WTC11 (cell line): ENCODE measurements at regions not wholly inside any gene's neighbourhood (a gene's known extent, or its start where the extent isn't known, plus 50 kb on each side); places are given as distances from the start of the nearest gene placed in this dataset.

Experiments used
- ATAC-seq: fragments of 200-7000 bp; cut with Tn5 transposase; 2 replicates; pipeline ENCODE4 v1.10.0; 2021; ENCODE audit warnings: mild to moderate bottlenecking, moderate library complexity
- CTCF ChIA-PET: fragments of 300-600 bp; sonication (Branson Sonifier 250); formaldehyde crosslinking; loops from one replicate; lab custom pipeline; 2021; ENCODE audit warnings: antibody characterized with exemption; lab: Charles Lee
- POLR2A ChIA-PET: fragments of 350-600 bp; sonication (Branson Sonifier 250); formaldehyde crosslinking; loops from one replicate; lab custom pipeline; 2021; ENCODE audit warnings: antibody characterized with exemption; lab: Charles Lee
- DNase-seq: peaks from one replicate; pipeline ENCODE4 v3.0.0; 2021; ENCODE audit warnings: low spot score
- H3K27ac Mint-ChIP-seq: 2 replicates; pipeline ENCODE4 v1.8.0; 2021; ENCODE audit warnings: mixed read lengths
- H3K27me3 Mint-ChIP-seq: 2 replicates; pipeline ENCODE4 v1.8.0; 2021; ENCODE audit warnings: low read depth, mild to moderate bottlenecking, moderate library complexity, mixed read lengths
- H3K36me3 Mint-ChIP-seq: 2 replicates; pipeline ENCODE4 v1.8.0; 2021; ENCODE audit warnings: mixed read lengths
- H3K4me1 Mint-ChIP-seq: 2 replicates; pipeline ENCODE4 v1.8.0; 2022; ENCODE audit warnings: mixed read lengths
- H3K4me3 Mint-ChIP-seq: 2 replicates; pipeline ENCODE4 v1.8.0; 2021; ENCODE audit warnings: mild to moderate bottlenecking, moderate library complexity, mixed read lengths
- H3K9me3 Mint-ChIP-seq: 2 replicates; pipeline ENCODE4 v1.8.0; 2021; ENCODE audit warnings: mixed read lengths
- AR ChIP-seq: fragments of 250-450 bp; sonication (Bioruptor Pico); IDR thresholded peaks from 2 replicates; pipeline ENCODE4 v1.9.0; 2021; ENCODE audit warnings: mild to moderate bottlenecking
- CDX4 ChIP-seq: fragments of 250-450 bp; sonication (Bioruptor Pico); IDR thresholded peaks from 2 replicates; pipeline ENCODE4 v1.9.0; 2021; ENCODE audit warnings: moderate library complexity, mild to moderate bottlenecking, inconsistent platforms, borderline replicate concordance
- ERG ChIP-seq: fragments of 250-450 bp; sonication (Bioruptor Pico); IDR thresholded peaks from 2 replicates; pipeline ENCODE4 v1.8.0; 2021; ENCODE audit warnings: mild to moderate bottlenecking
- FOXP1 ChIP-seq: sonication (generic); formaldehyde crosslinking; IDR thresholded peaks from 2 replicates; pipeline ENCODE4 v1.8.0; 2022; ENCODE audit warnings: missing genetic modification reagents, mild to moderate bottlenecking, moderate library complexity, borderline replicate concordance
- IRF2 ChIP-seq: sonication (generic); formaldehyde crosslinking; IDR thresholded peaks from 2 replicates; pipeline ENCODE4 v1.8.0; 2022; ENCODE audit warnings: low read depth, missing genetic modification reagents, borderline replicate concordance
- KAT7 ChIP-seq: sonication (generic); formaldehyde crosslinking; IDR thresholded peaks from 2 replicates; pipeline ENCODE4 v1.8.1; 2023; ENCODE audit warnings: missing genetic modification reagents, mild to moderate bottlenecking, borderline replicate concordance
- NR1H2 ChIP-seq: sonication (generic); formaldehyde crosslinking; IDR thresholded peaks from 2 replicates; pipeline ENCODE4 v1.9.0; 2021; ENCODE audit warnings: mild to moderate bottlenecking, moderate library complexity, missing genetic modification reagents
- PREB ChIP-seq: sonication (generic); formaldehyde crosslinking; IDR thresholded peaks from 2 replicates; pipeline ENCODE4 v1.8.1; 2022; ENCODE audit warnings: mild to moderate bottlenecking, missing genetic modification reagents, moderate library complexity, borderline replicate concordance
- SP1 ChIP-seq: sonication (generic); formaldehyde crosslinking; conservative IDR thresholded peaks from 2 replicates; pipeline ENCODE4 v1.8.1; 2022; ENCODE audit warnings: missing genetic modification reagents
- TCF7 ChIP-seq: sonication (generic); formaldehyde crosslinking; IDR thresholded peaks from 2 replicates; pipeline ENCODE4 v1.8.0; 2022; ENCODE audit warnings: mild to moderate bottlenecking, low read depth, missing genetic modification reagents, moderate library complexity
- TEAD4 ChIP-seq: sonication (generic); formaldehyde crosslinking; IDR thresholded peaks from 2 replicates; pipeline ENCODE4 v1.8.0; 2022; ENCODE audit warnings: mild to moderate bottlenecking, missing genetic modification reagents
- ZNF121 ChIP-seq: sonication (generic); formaldehyde crosslinking; IDR thresholded peaks from 2 replicates; pipeline ENCODE4 v1.8.0; 2023; ENCODE audit warnings: missing genetic modification reagents
- ZNF138 ChIP-seq: sonication (generic); formaldehyde crosslinking; conservative IDR thresholded peaks from 2 replicates; pipeline ENCODE4 v1.8.1; 2022; ENCODE audit warnings: mild to moderate bottlenecking, moderate library complexity, missing genetic modification reagents
- ZNF396 ChIP-seq: fragments of 250-450 bp; sonication (Bioruptor Pico); IDR thresholded peaks from 2 replicates; pipeline ENCODE4 v1.8.0; 2021; ENCODE audit warnings: mild to moderate bottlenecking, moderate library complexity, borderline replicate concordance
- ZNF423 ChIP-seq: fragments of 250-450 bp; sonication (Bioruptor Pico); IDR thresholded peaks from 2 replicates; pipeline ENCODE4 v2.1.2; 2022; ENCODE audit warnings: mild to moderate bottlenecking, moderate library complexity
- TF ChIP-seq, protein P1 (sequence below): sonication (generic); formaldehyde crosslinking; IDR thresholded peaks from 2 replicates; pipeline ENCODE4 v1.8.1; 2022; ENCODE audit warnings: low read depth, mild to moderate bottlenecking, moderate library complexity, missing genetic modification reagents, borderline replicate concordance
- TF ChIP-seq, protein P2 (sequence below): sonication (generic); formaldehyde crosslinking; IDR thresholded peaks from 2 replicates; pipeline ENCODE4 v1.8.1; 2023; ENCODE audit warnings: mild to moderate bottlenecking, moderate library complexity, missing genetic modification reagents
- TF ChIP-seq, protein P3 (sequence below): sonication (generic); formaldehyde crosslinking; IDR thresholded peaks from 2 replicates; pipeline ENCODE4 v1.8.1; 2023; ENCODE audit warnings: mild to moderate bottlenecking, missing genetic modification reagents, borderline replicate concordance

GRCh38 chr6:74971633-74972032, 234.2 kb downstream of the COL12A1 start:
- peaks cover 9% of the 10 kb centered on the region for H3K4me1 Mint-ChIP-seq
- POLR2A ChIA-PET: no interaction called here
- no peak for ATAC-seq
- H3K27me3 Mint-ChIP-seq: no peaks in the 10 kb centered on the region
- TF ChIP-seq TEAD4 (CRISPR knock-in tag): no peak
- TF ChIP-seq, all 79 proteins: peak for 0
- no peak for DNase-seq
- Mint-ChIP-seq H3K9me3 (peaks cover 8% of the 10 kb centered on the region), H3K27ac (no peak overlapping the region), H3K4me3 (no peak overlapping the region), H3K36me3 (no peaks in the 10 kb centered on the region)
- CTCF ChIA-PET: no interaction called here

DNA sequence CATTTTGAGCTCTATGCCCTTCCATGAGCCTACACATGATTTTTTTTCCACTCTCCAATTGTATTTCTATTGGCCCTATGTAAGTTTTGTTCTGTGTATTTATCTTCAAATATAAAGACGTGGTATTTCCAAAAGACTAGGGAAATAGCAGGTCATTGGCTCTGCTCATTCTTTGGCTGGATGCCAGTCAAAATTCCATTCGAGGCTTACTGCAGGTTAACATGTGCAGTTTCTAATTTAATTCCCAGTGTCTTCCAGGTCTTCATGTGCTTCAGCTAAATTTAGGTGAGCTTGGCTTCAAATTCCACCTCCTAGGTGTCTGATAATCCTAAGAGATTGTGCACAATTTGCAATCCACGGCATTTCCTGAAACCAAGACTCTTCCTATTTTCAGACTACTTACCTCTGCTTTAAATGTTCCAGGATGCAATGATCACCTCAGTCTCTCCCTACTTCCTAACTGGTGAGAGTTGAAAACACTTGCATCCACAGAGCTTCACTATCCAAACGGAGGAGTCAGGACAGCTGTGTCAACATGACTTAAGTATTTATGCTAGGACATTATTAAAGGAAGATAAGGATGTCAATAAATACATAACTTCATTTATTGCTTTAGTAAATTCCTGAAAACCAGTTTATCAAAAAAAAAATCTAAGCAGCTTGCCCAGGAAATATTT, 236.1 kb downstream of the COL12A1 start:
- ATAC-seq: no peak
- Mint-ChIP-seq H3K9me3 (peaks cover 27% of the 10 kb centered on the region), H3K27me3 (no peaks in the 10 kb centered on the region), H3K36me3 (no peaks in the 10 kb centered on the region), H3K27ac (no peak overlapping the region), H3K4me1 (peaks cover 12% of the 10 kb centered on the region), H3K4me3 (no peak overlapping the region)
- POLR2A ChIA-PET: no interaction called here
- CTCF ChIA-PET: no interaction called here
- TF ChIP-seq ERG (CRISPR knock-in tag) (no peak), AR (no peak), IRF2 (CRISPR knock-in tag) (no peak), TCF7 (no peak), CDX4 (CRISPR knock-in tag) (no peak), KAT7 (CRISPR knock-in tag) (no peak), FOXP1 (no peak), ZNF121 (CRISPR knock-in tag) (no peak), ZNF423 (CRISPR knock-in tag) (no peak), SP1 (CRISPR knock-in tag) (no peak), NR1H2 (CRISPR knock-in tag) (no peak), PREB (no peak)
- TF ChIP-seq, protein P1, sequence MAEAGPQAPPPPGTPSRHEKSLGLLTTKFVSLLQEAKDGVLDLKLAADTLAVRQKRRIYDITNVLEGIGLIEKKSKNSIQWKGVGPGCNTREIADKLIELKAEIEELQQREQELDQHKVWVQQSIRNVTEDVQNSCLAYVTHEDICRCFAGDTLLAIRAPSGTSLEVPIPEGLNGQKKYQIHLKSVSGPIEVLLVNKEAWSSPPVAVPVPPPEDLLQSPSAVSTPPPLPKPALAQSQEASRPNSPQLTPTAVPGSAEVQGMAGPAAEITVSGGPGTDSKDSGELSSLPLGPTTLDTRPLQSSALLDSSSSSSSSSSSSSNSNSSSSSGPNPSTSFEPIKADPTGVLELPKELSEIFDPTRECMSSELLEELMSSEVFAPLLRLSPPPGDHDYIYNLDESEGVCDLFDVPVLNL (CRISPR knock-in tag): no peak
- DNase-seq: no peak

- DNase-seq (no peak), ATAC-seq (peak; percentile 43; the same call in 1 of the 2 replicates)
- Mint-ChIP-seq H3K27ac (no peak overlapping the region), H3K9me3 (peaks cover 37% of the 10 kb centered on the region), H3K27me3 (no peaks in the 10 kb centered on the region), H3K4me1 (peaks cover 13% of the 10 kb centered on the region), H3K36me3 (peaks cover 9% of the 10 kb centered on the region; the same call in 1 of the 2 replicates), H3K4me3 (no peak overlapping the region)
- ChIA-PET CTCF (interaction anchor here (0.8 kb wide), 1 partner anchor 235 kb away, joined by 3 read pairs; no protein-coding TSS in a partner anchor), POLR2A (no interaction called here)
- no peak for TF ChIP-seq ZNF396 (CRISPR knock-in tag)
- TF ChIP-seq, protein P2, sequence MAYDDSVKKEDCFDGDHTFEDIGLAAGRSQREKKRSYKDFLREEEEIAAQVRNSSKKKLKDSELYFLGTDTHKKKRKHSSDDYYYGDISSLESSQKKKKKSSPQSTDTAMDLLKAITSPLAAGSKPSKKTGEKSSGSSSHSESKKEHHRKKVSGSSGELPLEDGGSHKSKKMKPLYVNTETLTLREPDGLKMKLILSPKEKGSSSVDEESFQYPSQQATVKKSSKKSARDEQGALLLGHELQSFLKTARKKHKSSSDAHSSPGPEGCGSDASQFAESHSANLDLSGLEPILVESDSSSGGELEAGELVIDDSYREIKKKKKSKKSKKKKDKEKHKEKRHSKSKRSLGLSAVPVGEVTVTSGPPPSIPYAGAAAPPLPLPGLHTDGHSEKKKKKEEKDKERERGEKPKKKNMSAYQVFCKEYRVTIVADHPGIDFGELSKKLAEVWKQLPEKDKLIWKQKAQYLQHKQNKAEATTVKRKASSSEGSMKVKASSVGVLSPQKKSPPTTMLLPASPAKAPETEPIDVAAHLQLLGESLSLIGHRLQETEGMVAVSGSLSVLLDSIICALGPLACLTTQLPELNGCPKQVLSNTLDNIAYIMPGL (CRISPR knock-in tag): no peak
- TF ChIP-seq NR1H2 (CRISPR knock-in tag): no peak
- no peak for TF ChIP-seq ZNF138 (CRISPR knock-in tag)
- TF ChIP-seq, protein P3, sequence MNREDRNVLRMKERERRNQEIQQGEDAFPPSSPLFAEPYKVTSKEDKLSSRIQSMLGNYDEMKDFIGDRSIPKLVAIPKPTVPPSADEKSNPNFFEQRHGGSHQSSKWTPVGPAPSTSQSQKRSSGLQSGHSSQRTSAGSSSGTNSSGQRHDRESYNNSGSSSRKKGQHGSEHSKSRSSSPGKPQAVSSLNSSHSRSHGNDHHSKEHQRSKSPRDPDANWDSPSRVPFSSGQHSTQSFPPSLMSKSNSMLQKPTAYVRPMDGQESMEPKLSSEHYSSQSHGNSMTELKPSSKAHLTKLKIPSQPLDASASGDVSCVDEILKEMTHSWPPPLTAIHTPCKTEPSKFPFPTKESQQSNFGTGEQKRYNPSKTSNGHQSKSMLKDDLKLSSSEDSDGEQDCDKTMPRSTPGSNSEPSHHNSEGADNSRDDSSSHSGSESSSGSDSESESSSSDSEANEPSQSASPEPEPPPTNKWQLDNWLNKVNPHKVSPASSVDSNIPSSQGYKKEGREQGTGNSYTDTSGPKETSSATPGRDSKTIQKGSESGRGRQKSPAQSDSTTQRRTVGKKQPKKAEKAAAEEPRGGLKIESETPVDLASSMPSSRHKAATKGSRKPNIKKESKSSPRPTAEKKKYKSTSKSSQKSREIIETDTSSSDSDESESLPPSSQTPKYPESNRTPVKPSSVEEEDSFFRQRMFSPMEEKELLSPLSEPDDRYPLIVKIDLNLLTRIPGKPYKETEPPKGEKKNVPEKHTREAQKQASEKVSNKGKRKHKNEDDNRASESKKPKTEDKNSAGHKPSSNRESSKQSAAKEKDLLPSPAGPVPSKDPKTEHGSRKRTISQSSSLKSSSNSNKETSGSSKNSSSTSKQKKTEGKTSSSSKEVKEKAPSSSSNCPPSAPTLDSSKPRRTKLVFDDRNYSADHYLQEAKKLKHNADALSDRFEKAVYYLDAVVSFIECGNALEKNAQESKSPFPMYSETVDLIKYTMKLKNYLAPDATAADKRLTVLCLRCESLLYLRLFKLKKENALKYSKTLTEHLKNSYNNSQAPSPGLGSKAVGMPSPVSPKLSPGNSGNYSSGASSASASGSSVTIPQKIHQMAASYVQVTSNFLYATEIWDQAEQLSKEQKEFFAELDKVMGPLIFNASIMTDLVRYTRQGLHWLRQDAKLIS: no peak
Observed at GRCh38 chr6:74967821-74968220, 238.0 kb downstream of the COL12A1 start.
